ENCODE measurements at regions not wholly inside any gene's neighbourhood (a gene's known extent, or its start where the extent isn't known, plus 50 kb on each side); places are given as distances from the start of the nearest gene placed in this dataset.

DNA sequence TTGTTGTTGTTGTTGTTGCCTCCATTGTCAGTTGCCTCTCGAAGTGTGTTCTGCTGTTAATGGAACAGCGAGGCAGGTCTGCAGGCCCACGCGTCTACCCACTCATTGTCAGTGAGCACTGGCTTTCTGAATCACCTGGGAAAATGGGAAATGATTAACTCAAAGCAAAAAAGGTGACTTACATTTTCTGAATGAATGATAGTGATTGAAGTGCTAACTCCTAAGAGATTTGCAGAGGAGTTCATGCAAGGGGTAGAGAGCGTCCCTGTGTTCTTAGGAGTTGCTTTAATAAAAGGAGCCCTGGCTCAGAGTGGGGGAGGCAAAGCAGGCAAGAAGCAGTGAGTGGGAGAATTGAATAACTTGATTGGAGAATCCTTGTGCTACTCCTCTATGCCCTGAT, 177.6 kb downstream of the CAND1 start:
- DNase-seq = no peak
- H3K9me3 Mint-ChIP-seq (ENCODE audit: unreplicated experiment) = no peaks in the 10 kb centered on the region
- H3K4me3 Mint-ChIP-seq (ENCODE audit: unreplicated experiment) = no peak overlapping the region
- intact Hi-C loops (cut with micrococcal nuclease; ENCODE audit: unreplicated experiment) = no loop called here
- ChIA-PET CTCF (no interaction called here), POLR2A (no interaction called here)
- H3K36me3 Mint-ChIP-seq (ENCODE audit: insufficient read depth, unreplicated experiment) = no peaks in the 10 kb centered on the region
- no peaks in the 10 kb centered on the region for H3K27me3 Mint-ChIP-seq (ENCODE audit: insufficient read depth, unreplicated experiment)
- no peaks in the 10 kb centered on the region for H3K4me1 Mint-ChIP-seq (ENCODE audit: low read depth, unreplicated experiment)
- no peaks in the 10 kb centered on the region for H3K27me3 ChIP-seq (replicated peaks; ENCODE audit: control insufficient read depth, insufficient read depth, low read length)
- H3K4me1 ChIP-seq = no peaks in the 10 kb centered on the region
- no peak overlapping the region for H3K4me3 ChIP-seq (ENCODE audit: low read depth, low read length)
- H3K9me3 ChIP-seq = no peaks in the 10 kb centered on the region
- TF ChIP-seq, protein P1, sequence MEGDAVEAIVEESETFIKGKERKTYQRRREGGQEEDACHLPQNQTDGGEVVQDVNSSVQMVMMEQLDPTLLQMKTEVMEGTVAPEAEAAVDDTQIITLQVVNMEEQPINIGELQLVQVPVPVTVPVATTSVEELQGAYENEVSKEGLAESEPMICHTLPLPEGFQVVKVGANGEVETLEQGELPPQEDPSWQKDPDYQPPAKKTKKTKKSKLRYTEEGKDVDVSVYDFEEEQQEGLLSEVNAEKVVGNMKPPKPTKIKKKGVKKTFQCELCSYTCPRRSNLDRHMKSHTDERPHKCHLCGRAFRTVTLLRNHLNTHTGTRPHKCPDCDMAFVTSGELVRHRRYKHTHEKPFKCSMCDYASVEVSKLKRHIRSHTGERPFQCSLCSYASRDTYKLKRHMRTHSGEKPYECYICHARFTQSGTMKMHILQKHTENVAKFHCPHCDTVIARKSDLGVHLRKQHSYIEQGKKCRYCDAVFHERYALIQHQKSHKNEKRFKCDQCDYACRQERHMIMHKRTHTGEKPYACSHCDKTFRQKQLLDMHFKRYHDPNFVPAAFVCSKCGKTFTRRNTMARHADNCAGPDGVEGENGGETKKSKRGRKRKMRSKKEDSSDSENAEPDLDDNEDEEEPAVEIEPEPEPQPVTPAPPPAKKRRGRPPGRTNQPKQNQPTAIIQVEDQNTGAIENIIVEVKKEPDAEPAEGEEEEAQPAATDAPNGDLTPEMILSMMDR (IDR thresholded peaks at IDR 0.05; ENCODE audit: insufficient read depth in 1 of 2, low read depth in 1 of 2, low read length in 1 of 2, severe bottlenecking in 1 of 2, unreplicated experiment in 1 of 2) = no peak
- H3K27ac Mint-ChIP-seq (ENCODE audit: unreplicated experiment) = no peak overlapping the region
- no peaks in the 10 kb centered on the region for H3K36me3 ChIP-seq (ENCODE audit: control insufficient read depth, insufficient read depth, low read length)
- no TSS peak for BruUV-seq (replicated peaks)

DNA sequence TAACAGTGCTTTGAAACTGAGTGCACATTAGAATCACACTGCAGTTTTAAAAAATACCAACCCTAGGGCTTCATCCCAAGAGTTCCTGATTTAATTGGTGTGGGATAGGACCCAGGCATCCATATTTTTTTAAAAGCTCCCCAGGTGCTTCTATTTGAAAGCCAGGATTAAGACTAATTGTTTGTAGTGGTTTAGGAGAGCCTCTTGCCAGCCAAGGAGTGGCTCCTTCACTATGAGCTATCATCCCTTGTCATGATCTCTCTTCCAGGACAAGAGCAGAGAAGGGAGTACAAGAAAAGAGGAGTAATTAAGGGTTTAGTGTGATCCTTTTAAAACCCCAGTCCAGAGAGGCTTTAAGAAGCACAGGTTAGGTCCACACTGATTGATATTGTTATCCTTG, 178.0 kb downstream of the CAND1 start:
- Mint-ChIP-seq H3K4me1 (ENCODE audit: low read depth, unreplicated experiment) (no peaks in the 10 kb centered on the region), H3K27me3 (ENCODE audit: insufficient read depth, unreplicated experiment) (no peaks in the 10 kb centered on the region), H3K9me3 (ENCODE audit: unreplicated experiment) (no peaks in the 10 kb centered on the region), H3K36me3 (ENCODE audit: insufficient read depth, unreplicated experiment) (no peaks in the 10 kb centered on the region), H3K4me3 (ENCODE audit: unreplicated experiment) (no peak overlapping the region), H3K27ac (ENCODE audit: unreplicated experiment) (no peak overlapping the region)
- H3K9me3 ChIP-seq = no peaks in the 10 kb centered on the region
- CTCF ChIA-PET = no interaction called here
- BruUV-seq (replicated peaks) = no TSS peak
- no peaks in the 10 kb centered on the region for H3K4me1 ChIP-seq
- TF ChIP-seq, protein P1 (IDR thresholded peaks at IDR 0.05; ENCODE audit: insufficient read depth in 1 of 2, low read depth in 1 of 2, low read length in 1 of 2, severe bottlenecking in 1 of 2, unreplicated experiment in 1 of 2) = no peak
- no peak for DNase-seq
- H3K36me3 ChIP-seq (ENCODE audit: control insufficient read depth, insufficient read depth, low read length) = no peaks in the 10 kb centered on the region
- POLR2A ChIA-PET = no interaction called here
- intact Hi-C loops (cut with micrococcal nuclease; ENCODE audit: unreplicated experiment) = no loop called here
- no peak overlapping the region for H3K4me3 ChIP-seq (ENCODE audit: low read depth, low read length)
- H3K27me3 ChIP-seq (replicated peaks; ENCODE audit: control insufficient read depth, insufficient read depth, low read length) = no peaks in the 10 kb centered on the region

DNA sequence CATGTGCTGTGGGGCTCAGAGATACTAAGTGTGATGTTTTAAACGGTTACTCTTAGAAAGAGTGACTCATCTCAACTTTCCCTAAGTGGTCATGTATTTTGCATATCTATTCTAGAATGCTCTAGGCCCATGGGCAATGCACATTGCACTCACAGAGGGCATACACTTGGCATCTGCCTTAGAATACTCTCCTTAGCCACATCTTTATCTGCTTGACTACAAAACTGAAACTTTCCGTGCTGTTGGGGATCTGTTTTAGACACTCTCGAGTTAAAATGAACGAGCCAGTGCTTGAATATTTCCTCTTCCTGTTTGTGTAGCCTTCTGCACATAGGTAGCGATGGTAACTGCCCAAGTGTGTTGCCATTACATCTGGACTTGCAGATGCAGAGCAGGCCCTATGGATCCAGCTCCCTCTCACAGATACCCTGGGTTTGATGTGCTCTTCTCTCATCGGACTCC, 180.5 kb downstream of the CAND1 start:
- Histone ChIP-seq H3K27me3 (replicated peaks; ENCODE audit: control insufficient read depth, insufficient read depth, low read length) (no peaks in the 10 kb centered on the region), H3K4me1 (no peaks in the 10 kb centered on the region), H3K36me3 (ENCODE audit: control insufficient read depth, insufficient read depth, low read length) (no peaks in the 10 kb centered on the region), H3K9me3 (no peaks in the 10 kb centered on the region), H3K4me3 (ENCODE audit: low read depth, low read length) (no peak overlapping the region)
- ChIA-PET CTCF (no interaction called here), POLR2A (no interaction called here)
- Mint-ChIP-seq H3K4me3 (ENCODE audit: unreplicated experiment) (no peak overlapping the region), H3K27ac (ENCODE audit: unreplicated experiment) (no peak overlapping the region), H3K4me1 (ENCODE audit: low read depth, unreplicated experiment) (no peaks in the 10 kb centered on the region), H3K27me3 (ENCODE audit: insufficient read depth, unreplicated experiment) (peaks cover 8% of the 10 kb centered on the region), H3K9me3 (ENCODE audit: unreplicated experiment) (no peaks in the 10 kb centered on the region), H3K36me3 (ENCODE audit: insufficient read depth, unreplicated experiment) (no peaks in the 10 kb centered on the region)
- BruUV-seq (replicated peaks) = no TSS peak
- intact Hi-C loops (cut with micrococcal nuclease; ENCODE audit: unreplicated experiment) = no loop called here
- DNase-seq = no peak
- TF ChIP-seq, protein P1 (IDR thresholded peaks at IDR 0.05; ENCODE audit: insufficient read depth in 1 of 2, low read depth in 1 of 2, low read length in 1 of 2, severe bottlenecking in 1 of 2, unreplicated experiment in 1 of 2) = no peak

Measured in Caco-2 (cell line).